Smooth muscle cell (in vitro differentiated cells): ENCODE measurements at regions not wholly inside any gene's neighbourhood (a gene's known extent, or its start where the extent isn't known, plus 50 kb on each side); places are given as distances from the start of the nearest gene placed in this dataset.
A peak's percentile ranks its signal among the peaks of the same experiment; 100 is the strongest.

Source experiments
- DNase-seq: peaks from one replicate; lab custom pipeline; 2025; ENCODE audit not compliant: unreplicated experiment; lab: John Stamatoyannopoulos, UW
- H2AFZ ChIP-seq: fragments of 200-600 bp; sonication (generic); 2 replicates; pipeline ENCODE4 v1.6.0; 2016; ENCODE audit warnings: antibody characterized with exemption, low read depth, mild to moderate bottlenecking
- H3F3A ChIP-seq: fragments of 200-600 bp; sonication (generic); 2 replicates; pipeline ENCODE4 v1.6.0; 2017; ENCODE audit warnings: antibody characterized with exemption, low read depth
- H3K27ac ChIP-seq: fragments of 200-600 bp; sonication (generic); 2 replicates; pipeline ENCODE4 v1.5.1; 2016; ENCODE audit warnings: low read depth, mild to moderate bottlenecking
- H3K27me3 ChIP-seq: fragments of 200-600 bp; sonication (generic); 2 replicates; pipeline ENCODE4 v1.6.1; 2016; ENCODE audit warnings: low read depth, mild to moderate bottlenecking
- H3K36me3 ChIP-seq: fragments of 200-600 bp; sonication (generic); 2 replicates; pipeline ENCODE4 v1.5.1; 2016; ENCODE audit warnings: low read depth
- H3K4me1 ChIP-seq: fragments of 200-600 bp; sonication (generic); 2 replicates; pipeline ENCODE4 v1.5.1; 2016; ENCODE audit warnings: low read depth
- H3K4me2 ChIP-seq: fragments of 200-600 bp; sonication (generic); 2 replicates; pipeline ENCODE4 v1.6.0; 2016; ENCODE audit warnings: mild to moderate bottlenecking
- H3K4me3 ChIP-seq: fragments of 200-600 bp; sonication (generic); 2 replicates; pipeline ENCODE4 v1.5.1; 2016; ENCODE audit warnings: mild to moderate bottlenecking
- H3K79me2 ChIP-seq: fragments of 200-600 bp; sonication (generic); 2 replicates; pipeline ENCODE4 v1.6.0; 2016; ENCODE audit warnings: low read depth, mild to moderate bottlenecking
- H3K9ac ChIP-seq: fragments of 200-600 bp; sonication (generic); 2 replicates; pipeline ENCODE4 v1.6.0; 2016; ENCODE audit warnings: low read depth
- H3K9me3 ChIP-seq: fragments of 200-600 bp; sonication (generic); replicated peaks from 2 replicates; pipeline ENCODE4 v1.5.1; 2016; ENCODE audit warnings: low read depth
- H4K20me1 ChIP-seq: fragments of 200-600 bp; sonication (generic); 2 replicates; pipeline ENCODE4 v1.6.0; 2016; ENCODE audit warnings: low read depth
- CTCF ChIP-seq: fragments of 200-600 bp; sonication (generic); IDR thresholded peaks from 2 replicates; pipeline ENCODE4 v1.5.1; 2017; ENCODE audit warnings: borderline replicate concordance, mild to moderate bottlenecking, antibody characterized with exemption; ENCODE audit not compliant: insufficient read depth, poor library complexity, severe bottlenecking
- WGBS: methylation state at CpG from one replicate; pipeline ENCODE4 v1.1.7; 2016; ENCODE audit warnings: low lambda C conversion rate; 5-methylcytosine and 5-hydroxymethylcytosine counted together

GRCh38 chr3:159832024-159832423 is 156.6 kb upstream of the IL12A start:
- no peak overlapping the region for H3K4me3 ChIP-seq
- H3K27ac ChIP-seq = no peak overlapping the region
- peaks cover 7% of the 10 kb centered on the region for H3K4me1 ChIP-seq
- H3K36me3 ChIP-seq = no peaks in the 10 kb centered on the region
- H4K20me1 ChIP-seq = peaks cover 60% of the 10 kb centered on the region
- H3K9me3 ChIP-seq = no peaks in the 10 kb centered on the region
- no peak for TF ChIP-seq CTCF
- H3K9ac ChIP-seq = no peak overlapping the region
- H3F3A ChIP-seq = peaks cover 9% of the 10 kb centered on the region
- no peak overlapping the region for H2AFZ ChIP-seq
- no peak for DNase-seq
- H3K79me2 ChIP-seq = peaks cover 80% of the 10 kb centered on the region
- WGBS = 83% methylated on average over 2 of the region's 2 CpGs
- no peak overlapping the region for H3K4me2 ChIP-seq
- no peaks in the 10 kb centered on the region for H3K27me3 ChIP-seq

- no peak for DNase-seq
- Histone ChIP-seq H3K27me3 (no peaks in the 10 kb centered on the region), H3F3A (peaks cover 14% of the 10 kb centered on the region), H3K4me2 (no peak overlapping the region), H3K36me3 (no peaks in the 10 kb centered on the region), H3K4me3 (no peak overlapping the region), H4K20me1 (peaks cover 76% of the 10 kb centered on the region), H3K4me1 (peaks cover 28% of the 10 kb centered on the region), H3K79me2 (peaks cover 89% of the 10 kb centered on the region), H2AFZ (no peak overlapping the region), H3K27ac (no peak overlapping the region), H3K9ac (no peak overlapping the region), H3K9me3 (no peaks in the 10 kb centered on the region)
- 95% methylated on average over 1 of the region's 1 CpG for WGBS
- TF ChIP-seq CTCF = no peak
Measured at GRCh38 chr3:159835126-159835525, 153.5 kb upstream of the IL12A start.

- H3K79me2 ChIP-seq = peaks cover 84% of the 10 kb centered on the region
- no peak for DNase-seq
- H4K20me1 ChIP-seq = peaks cover 80% of the 10 kb centered on the region
- no peak overlapping the region for H3K4me2 ChIP-seq
- no peak overlapping the region for H3K4me3 ChIP-seq
- TF ChIP-seq CTCF = no peak
- H3K27me3 ChIP-seq = no peaks in the 10 kb centered on the region
- no peaks in the 10 kb centered on the region for H3K36me3 ChIP-seq
- H3K27ac ChIP-seq = no peak overlapping the region
- no peak overlapping the region for H2AFZ ChIP-seq
- 38% methylated on average over 3 of the region's 3 CpGs for WGBS
- no peaks in the 10 kb centered on the region for H3K9me3 ChIP-seq
- H3K4me1 ChIP-seq = peaks cover 40% of the 10 kb centered on the region
- peaks cover 14% of the 10 kb centered on the region for H3F3A ChIP-seq
- H3K9ac ChIP-seq = no peak overlapping the region
Measured at GRCh38 chr3:159837725-159838124, 150.9 kb upstream of the IL12A start.

GRCh38 chr3:159838938-159839337 is 149.7 kb upstream of the IL12A start:
- Histone ChIP-seq H3K36me3 (no peaks in the 10 kb centered on the region), H2AFZ (no peak overlapping the region), H3K9ac (no peak overlapping the region), H3K4me1 (peaks cover 41% of the 10 kb centered on the region), H3K4me2 (peak overlapping the region; percentile 83), H3K4me3 (no peak overlapping the region), H4K20me1 (peaks cover 89% of the 10 kb centered on the region), H3K9me3 (no peaks in the 10 kb centered on the region), H3F3A (peaks cover 14% of the 10 kb centered on the region), H3K79me2 (peaks cover 83% of the 10 kb centered on the region), H3K27me3 (no peaks in the 10 kb centered on the region), H3K27ac (no peak overlapping the region)
- DNase-seq = no peak
- no peak for TF ChIP-seq CTCF
- WGBS = 94% methylated on average over 2 of the region's 2 CpGs
